NT2/D1 (cell line): ENCODE measurements at regions not wholly inside any gene's neighbourhood (a gene's known extent, or its start where the extent isn't known, plus 50 kb on each side); places are given as distances from the start of the nearest gene placed in this dataset.

Experiments used
- SUZ12 ChIP-seq: IDR thresholded peaks from 2 replicates; pipeline ENCODE4 v1.6.1; 2011; ENCODE audit not compliant: insufficient read length, insufficient read depth; ENCODE audit errors: extremely low read depth
- YY1 ChIP-seq: IDR thresholded peaks from 2 replicates; pipeline ENCODE4 v1.6.1; 2011; ENCODE audit not compliant: insufficient read length, insufficient read depth
- ZNF274 ChIP-seq: IDR thresholded peaks from 2 replicates; pipeline ENCODE4 v1.6.1; 2011; ENCODE audit warnings: mild to moderate bottlenecking, low read depth, low read length

DNA sequence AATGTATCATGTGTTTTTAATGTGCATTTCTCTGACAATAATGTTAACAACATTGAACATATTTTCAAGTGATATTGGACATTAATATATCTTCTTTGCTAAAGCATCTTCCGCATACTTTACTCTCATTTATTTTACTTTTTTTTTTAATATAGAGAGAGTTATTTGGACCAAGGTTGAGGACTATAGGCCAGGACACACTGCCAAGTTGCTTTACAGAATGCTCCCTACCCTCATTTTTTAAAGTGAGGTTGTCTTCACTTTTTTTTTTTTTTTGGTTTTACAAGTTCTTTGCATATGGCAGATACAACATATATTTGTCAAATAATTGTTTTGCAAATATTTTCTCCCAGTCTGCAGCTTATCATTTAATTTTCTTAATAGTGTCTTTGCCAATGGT lies 201.8 kb downstream of the OSR1 start:
- TF ChIP-seq YY1 (no peak), ZNF274 (no peak), SUZ12 (no peak)
